HepG2 (cell line): ENCODE measurements at regions not wholly inside any gene's neighbourhood (a gene's known extent, or its start where the extent isn't known, plus 50 kb on each side); places are given as distances from the start of the nearest gene placed in this dataset.

Source experiments
- CCAR2 ChIP-seq: fragments of 200-400 bp; formaldehyde crosslinking; optimal IDR thresholded peaks from 2 replicates; pipeline ENCODE3; 2018; ENCODE audit warnings: low read depth, mild to moderate bottlenecking, low read length, moderate library complexity
- DR1 ChIP-seq: sonication (generic); formaldehyde crosslinking; IDR thresholded peaks from 2 replicates; pipeline ENCODE4 v1.8.0; 2021; ENCODE audit warnings: mild to moderate bottlenecking, missing genetic modification reagents, inconsistent platforms
- JDP2 ChIP-seq: sonication (generic); formaldehyde crosslinking; IDR thresholded peaks from 2 replicates; pipeline ENCODE4 v1.8.1; 2022; ENCODE audit warnings: missing genetic modification reagents, borderline replicate concordance
- KMT2A ChIP-seq: sonication (generic); formaldehyde crosslinking; IDR thresholded peaks from 2 replicates; pipeline ENCODE4 v1.4.0; 2020; ENCODE audit warnings: missing genetic modification reagents
- MBNL3 ChIP-seq: fragments of 250-450 bp; sonication (Bioruptor Pico); conservative IDR thresholded peaks from 2 replicates; pipeline ENCODE4 v1.8.0; 2022; ENCODE audit warnings: mild to moderate bottlenecking, inconsistent platforms
- ONECUT2 ChIP-seq: sonication (generic); formaldehyde crosslinking; IDR thresholded peaks from 2 replicates; pipeline ENCODE4 v1.4.0; 2020; ENCODE audit warnings: missing genetic modification reagents
- PLRG1 ChIP-seq: fragments of 450-650 bp; conservative IDR thresholded peaks from 2 replicates; pipeline ENCODE4 v1.6.1; 2016
- SKI ChIP-seq: fragments of 450-650 bp; IDR thresholded peaks from one replicate; pipeline ENCODE4 v1.6.1; 2018; ENCODE audit warnings: mild to moderate bottlenecking; ENCODE audit not compliant: partially characterized antibody
- STAG1 ChIP-seq: sonication (generic); formaldehyde crosslinking; IDR thresholded peaks from 2 replicates; pipeline ENCODE4 v1.4.0; 2020; ENCODE audit warnings: missing genetic modification reagents
- TARDBP ChIP-seq: sonication (generic); formaldehyde crosslinking; IDR thresholded peaks from 2 replicates; pipeline ENCODE4 v1.8.0; 2022; ENCODE audit warnings: mild to moderate bottlenecking, missing genetic modification reagents
- TGIF2 ChIP-seq: IDR thresholded peaks from 2 replicates; pipeline ENCODE4 v1.6.1; 2016; ENCODE audit warnings: control low read depth, missing compliant biosample characterization
- TMF1 ChIP-seq: sonication (generic); formaldehyde crosslinking; IDR thresholded peaks from 2 replicates; pipeline ENCODE4 v1.8.1; 2022; ENCODE audit warnings: low read depth, missing genetic modification reagents
- TOE1 ChIP-seq: sonication (generic); formaldehyde crosslinking; IDR thresholded peaks from 2 replicates; pipeline ENCODE4 v1.4.0; 2020; ENCODE audit warnings: mild to moderate bottlenecking, missing genetic modification reagents
- ZFY ChIP-seq: sonication (generic); formaldehyde crosslinking; IDR thresholded peaks from 2 replicates; pipeline ENCODE4 v1.4.0; 2020; ENCODE audit warnings: missing genetic modification reagents
- ZNF558 ChIP-seq: sonication (generic); formaldehyde crosslinking; IDR thresholded peaks from 2 replicates; pipeline ENCODE4 v1.9.0; 2022; ENCODE audit warnings: mild to moderate bottlenecking, missing genetic modification reagents, borderline replicate concordance
- ZNF563 ChIP-seq: sonication (generic); formaldehyde crosslinking; IDR thresholded peaks from 2 replicates; pipeline ENCODE4 v1.8.0; 2022; ENCODE audit warnings: mild to moderate bottlenecking, moderate library complexity, missing genetic modification reagents
- ZNF572 ChIP-seq: sonication (generic); formaldehyde crosslinking; IDR thresholded peaks from 2 replicates; pipeline ENCODE4 v1.5.1; 2020; ENCODE audit warnings: mild to moderate bottlenecking, missing genetic modification reagents
- ZNF703 ChIP-seq: sonication (generic); formaldehyde crosslinking; IDR thresholded peaks from 2 replicates; pipeline ENCODE4 v1.5.1; 2020; ENCODE audit warnings: missing genetic modification reagents, mild to moderate bottlenecking, moderate library complexity, borderline replicate concordance
- TF ChIP-seq, protein P1 (sequence below): sonication (generic); formaldehyde crosslinking; IDR thresholded peaks from 2 replicates; pipeline ENCODE4 v1.4.0; 2020; ENCODE audit warnings: missing genetic modification reagents, borderline replicate concordance
- TF ChIP-seq, protein P2 (sequence below): sonication (generic); formaldehyde crosslinking; IDR thresholded peaks from 2 replicates; pipeline ENCODE4 v1.4.0; 2020; ENCODE audit warnings: mild to moderate bottlenecking, missing genetic modification reagents
- TF ChIP-seq, protein P3 (sequence below): sonication (generic); formaldehyde crosslinking; IDR thresholded peaks from 2 replicates; pipeline ENCODE4 v1.5.0; 2020; ENCODE audit warnings: missing genetic modification reagents
- TF ChIP-seq, protein P4 (sequence below): IDR thresholded peaks from 2 replicates; pipeline ENCODE4 v1.6.1; 2018; ENCODE audit warnings: missing genetic modification reagents

- no peak for TF ChIP-seq MBNL3 (CRISPR knock-in tag)
- TF ChIP-seq TOE1 (CRISPR knock-in tag): no peak
- TF ChIP-seq KMT2A (CRISPR knock-in tag): 0 out of 2 replicates have a peak, but pooled peaks have one; percentile 22
- TF ChIP-seq ZNF558 (CRISPR knock-in tag): no peak
- no peak for TF ChIP-seq ZNF703 (CRISPR knock-in tag)
- TF ChIP-seq STAG1 (CRISPR knock-in tag): no peak
- no peak for TF ChIP-seq SKI
- no peak for TF ChIP-seq TMF1 (CRISPR knock-in tag)
- no peak for TF ChIP-seq JDP2 (CRISPR knock-in tag)
- peak; percentile 33; the same call in 1 of the 2 replicates for TF ChIP-seq ZFY (CRISPR knock-in tag)
- TF ChIP-seq, protein P1, sequence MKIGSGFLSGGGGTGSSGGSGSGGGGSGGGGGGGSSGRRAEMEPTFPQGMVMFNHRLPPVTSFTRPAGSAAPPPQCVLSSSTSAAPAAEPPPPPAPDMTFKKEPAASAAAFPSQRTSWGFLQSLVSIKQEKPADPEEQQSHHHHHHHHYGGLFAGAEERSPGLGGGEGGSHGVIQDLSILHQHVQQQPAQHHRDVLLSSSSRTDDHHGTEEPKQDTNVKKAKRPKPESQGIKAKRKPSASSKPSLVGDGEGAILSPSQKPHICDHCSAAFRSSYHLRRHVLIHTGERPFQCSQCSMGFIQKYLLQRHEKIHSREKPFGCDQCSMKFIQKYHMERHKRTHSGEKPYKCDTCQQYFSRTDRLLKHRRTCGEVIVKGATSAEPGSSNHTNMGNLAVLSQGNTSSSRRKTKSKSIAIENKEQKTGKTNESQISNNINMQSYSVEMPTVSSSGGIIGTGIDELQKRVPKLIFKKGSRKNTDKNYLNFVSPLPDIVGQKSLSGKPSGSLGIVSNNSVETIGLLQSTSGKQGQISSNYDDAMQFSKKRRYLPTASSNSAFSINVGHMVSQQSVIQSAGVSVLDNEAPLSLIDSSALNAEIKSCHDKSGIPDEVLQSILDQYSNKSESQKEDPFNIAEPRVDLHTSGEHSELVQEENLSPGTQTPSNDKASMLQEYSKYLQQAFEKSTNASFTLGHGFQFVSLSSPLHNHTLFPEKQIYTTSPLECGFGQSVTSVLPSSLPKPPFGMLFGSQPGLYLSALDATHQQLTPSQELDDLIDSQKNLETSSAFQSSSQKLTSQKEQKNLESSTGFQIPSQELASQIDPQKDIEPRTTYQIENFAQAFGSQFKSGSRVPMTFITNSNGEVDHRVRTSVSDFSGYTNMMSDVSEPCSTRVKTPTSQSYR (CRISPR knock-in tag): no peak
- no peak for TF ChIP-seq ONECUT2 (CRISPR knock-in tag)
- TF ChIP-seq TARDBP (CRISPR knock-in tag): 0 out of 2 replicates have a peak, but pooled peaks have one; percentile 47
- TF ChIP-seq, protein P2, sequence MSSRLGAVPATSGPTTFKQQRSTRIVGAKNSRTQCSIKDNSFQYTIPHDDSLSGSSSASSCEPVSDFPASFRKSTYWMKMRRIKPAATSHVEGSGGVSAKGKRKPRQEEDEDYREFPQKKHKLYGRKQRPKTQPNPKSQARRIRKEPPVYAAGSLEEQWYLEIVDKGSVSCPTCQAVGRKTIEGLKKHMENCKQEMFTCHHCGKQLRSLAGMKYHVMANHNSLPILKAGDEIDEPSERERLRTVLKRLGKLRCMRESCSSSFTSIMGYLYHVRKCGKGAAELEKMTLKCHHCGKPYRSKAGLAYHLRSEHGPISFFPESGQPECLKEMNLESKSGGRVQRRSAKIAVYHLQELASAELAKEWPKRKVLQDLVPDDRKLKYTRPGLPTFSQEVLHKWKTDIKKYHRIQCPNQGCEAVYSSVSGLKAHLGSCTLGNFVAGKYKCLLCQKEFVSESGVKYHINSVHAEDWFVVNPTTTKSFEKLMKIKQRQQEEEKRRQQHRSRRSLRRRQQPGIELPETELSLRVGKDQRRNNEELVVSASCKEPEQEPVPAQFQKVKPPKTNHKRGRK (CRISPR knock-in tag): no peak
- no peak for TF ChIP-seq PLRG1
- TF ChIP-seq TGIF2 (CRISPR knock-in tag): peak; percentile 61; the same call in 1 of the 2 replicates
- no peak for TF ChIP-seq DR1 (CRISPR knock-in tag)
- no peak for TF ChIP-seq CCAR2
- TF ChIP-seq ZNF572 (CRISPR knock-in tag): no peak
- no peak for TF ChIP-seq ZNF563 (CRISPR knock-in tag)
- TF ChIP-seq, protein P3, sequence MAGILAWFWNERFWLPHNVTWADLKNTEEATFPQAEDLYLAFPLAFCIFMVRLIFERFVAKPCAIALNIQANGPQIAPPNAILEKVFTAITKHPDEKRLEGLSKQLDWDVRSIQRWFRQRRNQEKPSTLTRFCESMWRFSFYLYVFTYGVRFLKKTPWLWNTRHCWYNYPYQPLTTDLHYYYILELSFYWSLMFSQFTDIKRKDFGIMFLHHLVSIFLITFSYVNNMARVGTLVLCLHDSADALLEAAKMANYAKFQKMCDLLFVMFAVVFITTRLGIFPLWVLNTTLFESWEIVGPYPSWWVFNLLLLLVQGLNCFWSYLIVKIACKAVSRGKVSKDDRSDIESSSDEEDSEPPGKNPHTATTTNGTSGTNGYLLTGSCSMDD (CRISPR knock-in tag): no peak
- TF ChIP-seq, protein P4, sequence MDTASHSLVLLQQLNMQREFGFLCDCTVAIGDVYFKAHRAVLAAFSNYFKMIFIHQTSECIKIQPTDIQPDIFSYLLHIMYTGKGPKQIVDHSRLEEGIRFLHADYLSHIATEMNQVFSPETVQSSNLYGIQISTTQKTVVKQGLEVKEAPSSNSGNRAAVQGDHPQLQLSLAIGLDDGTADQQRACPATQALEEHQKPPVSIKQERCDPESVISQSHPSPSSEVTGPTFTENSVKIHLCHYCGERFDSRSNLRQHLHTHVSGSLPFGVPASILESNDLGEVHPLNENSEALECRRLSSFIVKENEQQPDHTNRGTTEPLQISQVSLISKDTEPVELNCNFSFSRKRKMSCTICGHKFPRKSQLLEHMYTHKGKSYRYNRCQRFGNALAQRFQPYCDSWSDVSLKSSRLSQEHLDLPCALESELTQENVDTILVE: no peak
Measured at GRCh38 chr4:4641661-4642495, 100.0 kb upstream of the STX18 start (continued).
